ENCODE measurements at regions not wholly inside any gene's neighbourhood (a gene's known extent, or its start where the extent isn't known, plus 50 kb on each side); places are given as distances from the start of the nearest gene placed in this dataset.

GRCh38 chr3:76933245-76933644, 106.7 kb upstream of the ROBO2 start:
- Histone ChIP-seq H3K9ac (ENCODE audit: low read depth, low read length) (no peak overlapping the region), H3K4me3 (ENCODE audit: low read depth in 1 of 2, low read length in 2 of 2) (no peak overlapping the region), H3K9me3 (ENCODE audit: insufficient read depth, low read length, severe bottlenecking) (no peaks in the 10 kb centered on the region), H3K4me2 (ENCODE audit: insufficient read depth, low read length) (no peak overlapping the region), H3K27ac (ENCODE audit: low read length) (no peak overlapping the region), H3K27me3 (ENCODE audit: insufficient read depth, low read length, poor library complexity) (no peaks in the 10 kb centered on the region), H3K36me3 (ENCODE audit: insufficient read depth, low read length) (no peaks in the 10 kb centered on the region), H3K79me2 (ENCODE audit: insufficient read depth, low read length) (no peaks in the 10 kb centered on the region), H3K4me1 (ENCODE audit: insufficient read depth, low read length) (no peaks in the 10 kb centered on the region), H4K20me1 (ENCODE audit: insufficient read depth, low read length) (no peaks in the 10 kb centered on the region), H2AFZ (ENCODE audit: low read depth, low read length) (no peak overlapping the region)
- no peak for ATAC-seq (ENCODE audit: insufficient read depth, low read depth)
- no peak for TF ChIP-seq CTCF (IDR thresholded peaks at IDR 0.05; ENCODE audit: borderline replicate concordance, extremely low read depth, low read length, poor library complexity, severe bottlenecking)
- DNase-seq, result no peak

DNA sequence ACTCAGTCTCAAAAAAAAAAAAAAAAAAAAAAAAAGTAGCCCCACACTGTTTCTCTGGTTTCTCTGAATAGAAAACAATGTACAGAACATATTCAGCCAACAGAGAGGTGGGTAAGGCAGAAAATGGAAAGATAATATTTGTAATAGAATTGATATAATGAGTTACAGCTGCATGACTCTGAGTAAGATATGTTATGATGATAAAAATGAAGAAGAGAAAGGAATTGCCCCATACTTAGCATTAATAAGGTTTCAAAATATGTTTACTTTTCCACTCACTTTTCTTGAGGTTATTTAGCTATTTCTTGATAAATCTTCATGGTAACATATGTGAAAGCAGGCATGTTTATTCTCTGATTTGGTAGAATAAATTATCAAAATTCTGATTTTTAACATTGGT, 100.9 kb upstream of the ROBO2 start:
- H3K9me3 ChIP-seq (ENCODE audit: insufficient read depth, low read length, severe bottlenecking), result no peaks in the 10 kb centered on the region
- no peak overlapping the region for H3K9ac ChIP-seq (ENCODE audit: low read depth, low read length)
- ATAC-seq (ENCODE audit: insufficient read depth, low read depth) (no peak), DNase-seq (no peak)
- no peaks in the 10 kb centered on the region for H4K20me1 ChIP-seq (ENCODE audit: insufficient read depth, low read length)
- no peak overlapping the region for H2AFZ ChIP-seq (ENCODE audit: low read depth, low read length)
- no peaks in the 10 kb centered on the region for H3K4me1 ChIP-seq (ENCODE audit: insufficient read depth, low read length)
- no peak for TF ChIP-seq EZH2 (IDR thresholded peaks at IDR 0.05; ENCODE audit: borderline replicate concordance, low read depth, low read length, severe bottlenecking)
- no peak for TF ChIP-seq CTCF (IDR thresholded peaks at IDR 0.05; ENCODE audit: borderline replicate concordance, extremely low read depth, low read length, poor library complexity, severe bottlenecking)
- H3K4me2 ChIP-seq (ENCODE audit: insufficient read depth, low read length), result no peak overlapping the region
- H3K4me3 ChIP-seq (ENCODE audit: low read depth in 1 of 2, low read length in 2 of 2), result no peak overlapping the region
- no peak overlapping the region for H3K27ac ChIP-seq (ENCODE audit: low read length)
- no peaks in the 10 kb centered on the region for H3K27me3 ChIP-seq (ENCODE audit: insufficient read depth, low read length, poor library complexity)
- H3K36me3 ChIP-seq (ENCODE audit: insufficient read depth, low read length), result no peaks in the 10 kb centered on the region
- no peaks in the 10 kb centered on the region for H3K79me2 ChIP-seq (ENCODE audit: insufficient read depth, low read length)

- Histone ChIP-seq H3K79me2 (ENCODE audit: insufficient read depth, low read length) (no peaks in the 10 kb centered on the region), H4K20me1 (ENCODE audit: insufficient read depth, low read length) (no peaks in the 10 kb centered on the region), H3K9me3 (ENCODE audit: insufficient read depth, low read length, severe bottlenecking) (no peaks in the 10 kb centered on the region), H3K27me3 (ENCODE audit: insufficient read depth, low read length, poor library complexity) (no peaks in the 10 kb centered on the region), H3K27ac (ENCODE audit: low read length) (no peak overlapping the region), H3K4me3 (ENCODE audit: low read depth in 1 of 2, low read length in 2 of 2) (no peak overlapping the region), H3K4me2 (ENCODE audit: insufficient read depth, low read length) (no peak overlapping the region), H3K9ac (ENCODE audit: low read depth, low read length) (no peak overlapping the region), H3K4me1 (ENCODE audit: insufficient read depth, low read length) (no peaks in the 10 kb centered on the region), H3K36me3 (ENCODE audit: insufficient read depth, low read length) (no peaks in the 10 kb centered on the region), H2AFZ (ENCODE audit: low read depth, low read length) (no peak overlapping the region)
- DNase-seq (no peak), ATAC-seq (ENCODE audit: insufficient read depth, low read depth) (no peak)
- TF ChIP-seq EZH2 (IDR thresholded peaks at IDR 0.05; ENCODE audit: borderline replicate concordance, low read depth, low read length, severe bottlenecking) (no peak), CTCF (IDR thresholded peaks at IDR 0.05; ENCODE audit: borderline replicate concordance, extremely low read depth, low read length, poor library complexity, severe bottlenecking) (no peak)
Measured at GRCh38 chr3:76940181-76940770, 99.6 kb upstream of the ROBO2 start.

GRCh38 chr3:76941376-76941775, 98.5 kb upstream of the ROBO2 start:
- no peak for ATAC-seq (ENCODE audit: insufficient read depth, low read depth)
- Histone ChIP-seq H3K79me2 (ENCODE audit: insufficient read depth, low read length) (no peaks in the 10 kb centered on the region), H3K27me3 (ENCODE audit: insufficient read depth, low read length, poor library complexity) (no peaks in the 10 kb centered on the region), H3K36me3 (ENCODE audit: insufficient read depth, low read length) (no peaks in the 10 kb centered on the region), H3K9ac (ENCODE audit: low read depth, low read length) (no peak overlapping the region), H3K4me1 (ENCODE audit: insufficient read depth, low read length) (no peaks in the 10 kb centered on the region), H4K20me1 (ENCODE audit: insufficient read depth, low read length) (no peaks in the 10 kb centered on the region), H2AFZ (ENCODE audit: low read depth, low read length) (no peak overlapping the region), H3K9me3 (ENCODE audit: insufficient read depth, low read length, severe bottlenecking) (no peaks in the 10 kb centered on the region), H3K27ac (ENCODE audit: low read length) (no peak overlapping the region), H3K4me2 (ENCODE audit: insufficient read depth, low read length) (no peak overlapping the region), H3K4me3 (ENCODE audit: low read depth in 1 of 2, low read length in 2 of 2) (no peak overlapping the region)
- no peak for DNase-seq
- no peak for TF ChIP-seq CTCF (IDR thresholded peaks at IDR 0.05; ENCODE audit: borderline replicate concordance, extremely low read depth, low read length, poor library complexity, severe bottlenecking)
- TF ChIP-seq EZH2 (IDR thresholded peaks at IDR 0.05; ENCODE audit: borderline replicate concordance, low read depth, low read length, severe bottlenecking), result no peak

Data from DND-41 (cell line).